ENCODE measurements at regions not wholly inside any gene's neighbourhood (a gene's known extent, or its start where the extent isn't known, plus 50 kb on each side); places are given as distances from the start of the nearest gene placed in this dataset.

DNA sequence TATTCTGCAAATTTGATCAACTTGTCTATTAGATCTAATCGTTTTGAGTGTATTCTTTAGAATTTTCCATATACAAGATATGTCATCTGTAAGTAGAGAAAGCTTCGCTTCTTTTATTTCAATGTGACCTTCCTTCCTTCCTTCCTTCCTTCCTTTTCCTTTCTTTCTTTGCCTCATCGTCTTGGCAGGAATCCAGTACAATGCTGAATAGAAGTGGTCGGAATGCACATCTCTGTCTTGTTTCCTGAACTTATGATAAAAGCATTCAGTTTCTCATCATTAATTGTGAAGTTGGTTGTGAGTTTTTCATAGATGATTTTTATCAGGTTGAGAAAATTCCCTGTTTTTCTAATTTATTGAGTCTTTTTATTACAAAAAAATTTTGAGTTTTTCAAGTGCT lies 300.7 kb upstream of the ZNF32 start:
- TF ChIP-seq CTCF (IDR thresholded peaks at IDR 0.05) = no peak
- no peak for TF ChIP-seq POLR2A (IDR thresholded peaks at IDR 0.05)
